ENCODE measurements at regions not wholly inside any gene's neighbourhood (a gene's known extent, or its start where the extent isn't known, plus 50 kb on each side); places are given as distances from the start of the nearest gene placed in this dataset.

- no peak for DNase-seq (ENCODE audit: low read depth in 4 of 4, low spot score in 1 of 4)
Observed at GRCh38 chr22:27635435-27635834, 166.1 kb downstream of the MN1 start.

GRCh38 chr22:27635852-27636251, 165.7 kb downstream of the MN1 start:
- no peak for DNase-seq (ENCODE audit: low read depth in 4 of 4, low spot score in 1 of 4)

- no peak for DNase-seq (ENCODE audit: low read depth in 4 of 4, low spot score in 1 of 4)
Observed at GRCh38 chr22:27636716-27637508, 164.6 kb downstream of the MN1 start.

- no peak for DNase-seq (ENCODE audit: low read depth in 4 of 4, low spot score in 1 of 4)
Observed at GRCh38 chr22:27637604-27638003, 164.0 kb downstream of the MN1 start.

- no peak for DNase-seq (ENCODE audit: low read depth in 4 of 4, low spot score in 1 of 4)
Observed at GRCh38 chr22:27638329-27639233, 163.0 kb downstream of the MN1 start.

- no peak for DNase-seq (ENCODE audit: low read depth in 4 of 4, low spot score in 1 of 4)
Observed at GRCh38 chr22:27639248-27640086, 162.1 kb downstream of the MN1 start.

GRCh38 chr22:27641049-27641795, 160.3 kb downstream of the MN1 start:
- DNase-seq (ENCODE audit: low read depth in 4 of 4, low spot score in 1 of 4): no peak

GRCh38 chr22:27642104-27642800, 159.3 kb downstream of the MN1 start:
- no peak for DNase-seq (ENCODE audit: low read depth in 4 of 4, low spot score in 1 of 4)

GRCh38 chr22:27643907-27644306, 157.6 kb downstream of the MN1 start:
- no peak for DNase-seq (ENCODE audit: low read depth in 4 of 4, low spot score in 1 of 4)

GRCh38 chr22:27644566-27644965, 157.0 kb downstream of the MN1 start:
- no peak for DNase-seq (ENCODE audit: low read depth in 4 of 4, low spot score in 1 of 4)

GRCh38 chr22:27647540-27647939, 154.0 kb downstream of the MN1 start:
- DNase-seq (ENCODE audit: low read depth in 4 of 4, low spot score in 1 of 4): no peak

GRCh38 chr22:27648074-27648473, 153.5 kb downstream of the MN1 start:
- DNase-seq (ENCODE audit: low read depth in 4 of 4, low spot score in 1 of 4): no peak

- no peak for DNase-seq (ENCODE audit: low read depth in 4 of 4, low spot score in 1 of 4)
Observed at GRCh38 chr22:27648853-27649252, 152.7 kb downstream of the MN1 start.

- no peak for DNase-seq (ENCODE audit: low read depth in 4 of 4, low spot score in 1 of 4)
Observed at GRCh38 chr22:27650572-27650971, 151.0 kb downstream of the MN1 start.

GRCh38 chr22:27650985-27651384, 150.6 kb downstream of the MN1 start:
- no peak for DNase-seq (ENCODE audit: low read depth in 4 of 4, low spot score in 1 of 4)

GRCh38 chr22:27651486-27651885, 150.1 kb downstream of the MN1 start:
- no peak for DNase-seq (ENCODE audit: low read depth in 4 of 4, low spot score in 1 of 4)

GRCh38 chr22:27654546-27655445, 146.8 kb downstream of the MN1 start:
- no peak for DNase-seq (ENCODE audit: low read depth in 4 of 4, low spot score in 1 of 4)

- DNase-seq (ENCODE audit: low read depth in 4 of 4, low spot score in 1 of 4): no peak
Observed at GRCh38 chr22:27655582-27656185, 145.9 kb downstream of the MN1 start.

GRCh38 chr22:27656970-27657369, 144.6 kb downstream of the MN1 start:
- DNase-seq (ENCODE audit: low read depth in 4 of 4, low spot score in 1 of 4): no peak

Data from stimulated activated CD4-positive, alpha-beta T cell treated with anti-CD3 and anti-CD28 coated beads, Interleukin-1b, Interleukin-23, amount 100 ng/mL, for 24 hours (primary cell).